ENCODE measurements at regions not wholly inside any gene's neighbourhood (a gene's known extent, or its start where the extent isn't known, plus 50 kb on each side); places are given as distances from the start of the nearest gene placed in this dataset.

- TF ChIP-seq, protein P1, sequence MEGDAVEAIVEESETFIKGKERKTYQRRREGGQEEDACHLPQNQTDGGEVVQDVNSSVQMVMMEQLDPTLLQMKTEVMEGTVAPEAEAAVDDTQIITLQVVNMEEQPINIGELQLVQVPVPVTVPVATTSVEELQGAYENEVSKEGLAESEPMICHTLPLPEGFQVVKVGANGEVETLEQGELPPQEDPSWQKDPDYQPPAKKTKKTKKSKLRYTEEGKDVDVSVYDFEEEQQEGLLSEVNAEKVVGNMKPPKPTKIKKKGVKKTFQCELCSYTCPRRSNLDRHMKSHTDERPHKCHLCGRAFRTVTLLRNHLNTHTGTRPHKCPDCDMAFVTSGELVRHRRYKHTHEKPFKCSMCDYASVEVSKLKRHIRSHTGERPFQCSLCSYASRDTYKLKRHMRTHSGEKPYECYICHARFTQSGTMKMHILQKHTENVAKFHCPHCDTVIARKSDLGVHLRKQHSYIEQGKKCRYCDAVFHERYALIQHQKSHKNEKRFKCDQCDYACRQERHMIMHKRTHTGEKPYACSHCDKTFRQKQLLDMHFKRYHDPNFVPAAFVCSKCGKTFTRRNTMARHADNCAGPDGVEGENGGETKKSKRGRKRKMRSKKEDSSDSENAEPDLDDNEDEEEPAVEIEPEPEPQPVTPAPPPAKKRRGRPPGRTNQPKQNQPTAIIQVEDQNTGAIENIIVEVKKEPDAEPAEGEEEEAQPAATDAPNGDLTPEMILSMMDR (IDR thresholded peaks at IDR 0.05) = no peak
- TF ChIP-seq NRF1 (IDR thresholded peaks at IDR 0.05; ENCODE audit: low read depth, low read length) = no peak
- no peak for TF ChIP-seq CHD2 (IDR thresholded peaks at IDR 0.05; ENCODE audit: low read length, partially characterized antibody)
- TF ChIP-seq MXI1 (IDR thresholded peaks at IDR 0.05; ENCODE audit: low read depth, low read length) = no peak
- no peak for TF ChIP-seq FOXJ3 (CRISPR knock-in tag; IDR thresholded peaks at IDR 0.05)
- TF ChIP-seq USF2 (IDR thresholded peaks at IDR 0.05; ENCODE audit: borderline replicate concordance, low read depth, low read length) = no peak
- TF ChIP-seq TCF12 (IDR thresholded peaks at IDR 0.05) = no peak
- TF ChIP-seq TEAD4 (IDR thresholded peaks at IDR 0.05; ENCODE audit: borderline replicate concordance, insufficient read depth) = no peak
- TF ChIP-seq SIN3A (IDR thresholded peaks at IDR 0.05; ENCODE audit: borderline replicate concordance, low read depth, low read length) = no peak
Observed at GRCh38 chr18:54509793-54510192, 81.3 kb upstream of the DYNAP start.

Data from SK-N-SH (cell line).